Stimulated activated naive CD8-positive, alpha-beta T cell treated with anti-CD3 and anti-CD28 coated beads, Interleukin-15, amount 100 ng/mL, for 72 hours (primary cell): ENCODE measurements at regions not wholly inside any gene's neighbourhood (a gene's known extent, or its start where the extent isn't known, plus 50 kb on each side); places are given as distances from the start of the nearest gene placed in this dataset.

Source experiments
- ATAC-seq: fragments of 150-1000 bp; cut with Tn5 transposase; 2 replicates; pipeline ENCODE4 v1.10.0; 2021; ENCODE audit warnings: mild to moderate bottlenecking, moderate library complexity
- DNase-seq, 2 donors: peaks; one replicate each; pipeline ENCODE4 v3.0.0; 2021 to 2022
- H3K27ac Mint-ChIP-seq, 2 donors: one replicate each; pipeline ENCODE4 v1.8.0; 2022; ENCODE audit warnings: mild to moderate bottlenecking in 2 of 2, mixed read lengths in 2 of 2, moderate library complexity in 2 of 2
- H3K27me3 Mint-ChIP-seq: one replicate; pipeline ENCODE4 v1.8.0; 2022; ENCODE audit warnings: mixed read lengths
- H3K4me1 Mint-ChIP-seq: one replicate; pipeline ENCODE4 v1.8.0; 2022; ENCODE audit warnings: mild to moderate bottlenecking, mixed read lengths
- H3K4me3 Mint-ChIP-seq, 2 donors: one replicate each; pipeline ENCODE4 v1.8.0; 2022; ENCODE audit warnings: mild to moderate bottlenecking in 2 of 2, mixed read lengths in 2 of 2, moderate library complexity in 1 of 2
- H3K9me3 Mint-ChIP-seq, 2 donors: one replicate each; pipeline ENCODE4 v1.8.0; 2022; ENCODE audit warnings: mixed read lengths in 2 of 2

GRCh38 chr21:14598065-14598464, 52.0 kb upstream of the SAMSN1 start:
- Mint-ChIP-seq H3K27ac (no peak overlapping the region), H3K4me1 (peaks cover 27% of the 10 kb centered on the region), H3K4me3 (no peak overlapping the region), H3K27me3 (no peaks in the 10 kb centered on the region), H3K9me3 (peaks cover 17 to 20% of the 10 kb centered on the region in 2 donors)
- ATAC-seq (no peak), DNase-seq (no peak)
